HepG2 (cell line): ENCODE measurements at regions not wholly inside any gene's neighbourhood (a gene's known extent, or its start where the extent isn't known, plus 50 kb on each side); places are given as distances from the start of the nearest gene placed in this dataset.

ENCODE experiments used
- ATAC-seq: fragments of 200-7000 bp; cut with Tn5 transposase; 3 replicates; pipeline ENCODE4 v1.9.1; 2020; ENCODE audit warnings: mild to moderate bottlenecking, moderate library complexity
- BruUV-seq: library from RNA; stranded (reverse); fragments of 400-500 nt; replicated peaks from 2 replicates; lab custom pipeline; 2021; lab: Mats Ljungman, UMichigan
- CTCF ChIA-PET: fragments of 300-600 bp; formaldehyde crosslinking; extraction: SDS; loops from one replicate; lab custom pipeline; 2021; ENCODE audit warnings: low total read pairs, inconsistent platforms, low intra/inter-chr PET ratio; lab: Yijun Ruan, JAX
- POLR2A ChIA-PET: fragments of 350-600 bp; sonication (Branson Sonifier 250); formaldehyde crosslinking; loops from one replicate; lab custom pipeline; 2020; ENCODE audit warnings: antibody characterized with exemption, inconsistent platforms; lab: Yijun Ruan, JAX
- DNase-seq: peaks from one replicate; pipeline ENCODE4 v3.0.0-alpha.2; 2015; ENCODE audit warnings: low spot score
- FAIRE-seq: peaks from 3 replicates; lab custom pipeline; 2011; peaks lifted over from hg19 to GRCh38; lab: Jason Lieb, UNC
- H2AFZ ChIP-seq: one replicate; pipeline ENCODE4 v1.6.1; 2011; ENCODE audit warnings: low read length, inconsistent platforms
- H3K27ac ChIP-seq: fragments of 300-600 bp; 3 replicates; pipeline ENCODE4 v1.8.0; 2011; ENCODE audit warnings: mixed run types, mild to moderate bottlenecking, mixed read lengths, low read length, inconsistent platforms; ENCODE audit not compliant: insufficient read depth; ENCODE audit errors: extremely low read length
- H3K27me3 ChIP-seq, 2 experiments: fragments of 200-600 bp in 1 of 2; 2 replicates in 1 of 2; 3 replicates in 1 of 2; pipeline versions ENCODE4 v1.6.0 to v1.8.0; 2011; ENCODE audit warnings: low read length in 2 of 2, mild to moderate bottlenecking in 2 of 2, moderate library complexity in 2 of 2, inconsistent platforms in 1 of 2; ENCODE audit not compliant: insufficient read depth in 2 of 2, control insufficient read depth in 1 of 2
- H3K36me3 ChIP-seq, 2 experiments: fragments of 200-600 bp in 1 of 2; replicated peaks in 1 of 2; 2 replicates in 1 of 2; 3 replicates in 1 of 2; pipeline versions ENCODE4 v1.5.1 to v1.8.0; 2011; ENCODE audit warnings: low read length in 2 of 2, inconsistent platforms in 1 of 2; ENCODE audit not compliant: insufficient read depth in 2 of 2, control insufficient read depth in 1 of 2
- H3K4me1 ChIP-seq: 2 replicates; pipeline ENCODE4 v1.5.1; 2012; ENCODE audit warnings: low read length, inconsistent platforms; ENCODE audit not compliant: insufficient read depth
- H3K4me2 ChIP-seq: 2 replicates; pipeline ENCODE4 v1.6.0; 2011; ENCODE audit warnings: low read depth, low read length, inconsistent platforms
- H3K4me3 ChIP-seq, 3 experiments: fragments of 200-600 bp in 1 of 3; sonication (generic), shearing (Covaris generic) in 1 of 3; replicated peaks in 1 of 3; 2 replicates each; pipeline ENCODE4 v1.5.1; 2011 to 2016; ENCODE audit warnings: low read length in 3 of 3, inconsistent platforms in 2 of 3, low read depth in 2 of 3, mild to moderate bottlenecking in 2 of 3, control low read depth in 1 of 3, mixed read lengths in 1 of 3; ENCODE audit not compliant: insufficient read depth in 1 of 3
- H3K79me2 ChIP-seq: one replicate; pipeline ENCODE4 v1.6.1; 2011; ENCODE audit warnings: low read length, inconsistent platforms; ENCODE audit not compliant: insufficient read depth
- H3K9ac ChIP-seq: 2 replicates; pipeline ENCODE4 v1.6.0; 2011; ENCODE audit warnings: mild to moderate bottlenecking, low read depth, low read length, inconsistent platforms; ENCODE audit not compliant: insufficient read depth
- H3K9me3 ChIP-seq: 2 replicates; pipeline ENCODE4 v1.5.1; 2012; ENCODE audit warnings: mild to moderate bottlenecking, low read length
- H4K20me1 ChIP-seq: 2 replicates; pipeline ENCODE4 v1.6.0; 2011; ENCODE audit warnings: inconsistent platforms, mild to moderate bottlenecking, low read length, moderate library complexity; ENCODE audit not compliant: insufficient read depth
- CC2D1A ChIP-seq: sonication (generic); formaldehyde crosslinking; IDR thresholded peaks from 2 replicates; pipeline ENCODE4 v1.8.1; 2023; ENCODE audit warnings: mild to moderate bottlenecking, missing genetic modification reagents
- EEA1 ChIP-seq: sonication (generic); formaldehyde crosslinking; IDR thresholded peaks from 2 replicates; pipeline ENCODE4 v1.5.1; 2020; ENCODE audit warnings: mild to moderate bottlenecking, missing genetic modification reagents, borderline replicate concordance
- HHEX ChIP-seq: IDR thresholded peaks from 2 replicates; pipeline ENCODE4 v1.6.1; 2016; ENCODE audit warnings: control low read depth
- IRX3 ChIP-seq: sonication (generic); formaldehyde crosslinking; IDR thresholded peaks from 2 replicates; pipeline ENCODE4 v1.8.1; 2023; ENCODE audit warnings: mild to moderate bottlenecking, low read depth, missing genetic modification reagents, borderline replicate concordance
- MAZ ChIP-seq, 2 experiments: sonication (generic) in 1 of 2; formaldehyde crosslinking in 1 of 2; IDR thresholded peaks; 2 replicates each; pipeline versions ENCODE4 v1.5.0 to v1.6.1; 2012 to 2020; ENCODE audit warnings: low read depth in 2 of 2, mild to moderate bottlenecking in 2 of 2, borderline replicate concordance in 1 of 2, improper control_type of control experiment in 1 of 2, low read length in 1 of 2, missing genetic modification reagents in 1 of 2, moderate library complexity in 1 of 2
- NCOA5 ChIP-seq: sonication (generic); formaldehyde crosslinking; IDR thresholded peaks from 2 replicates; pipeline ENCODE4 v1.4.0; 2020; ENCODE audit warnings: missing genetic modification reagents
- SIX1 ChIP-seq: sonication (generic); formaldehyde crosslinking; IDR thresholded peaks from 2 replicates; pipeline ENCODE4 v1.4.0; 2020; ENCODE audit warnings: missing genetic modification reagents, borderline replicate concordance
- TCF7 ChIP-seq: sonication (generic); IDR thresholded peaks from 2 replicates; pipeline ENCODE4 v1.6.1; 2016; ENCODE audit warnings: antibody characterized with exemption, low read depth
- THYN1 ChIP-seq: sonication (generic); formaldehyde crosslinking; IDR thresholded peaks from 2 replicates; pipeline ENCODE4 v1.8.1; 2023; ENCODE audit warnings: low read depth, mild to moderate bottlenecking, moderate library complexity, missing genetic modification reagents, borderline replicate concordance
- ZNF180 ChIP-seq: sonication (generic); formaldehyde crosslinking; IDR thresholded peaks from 2 replicates; pipeline ENCODE4 v1.4.0; 2020; ENCODE audit warnings: low read depth, missing genetic modification reagents, borderline replicate concordance
- ZNF367 ChIP-seq: sonication (generic); formaldehyde crosslinking; IDR thresholded peaks from 2 replicates; pipeline ENCODE4 v1.4.0; 2020; ENCODE audit warnings: missing genetic modification reagents, borderline replicate concordance
- ZNF430 ChIP-seq: sonication (generic); formaldehyde crosslinking; IDR thresholded peaks from 2 replicates; pipeline ENCODE4 v1.9.0; 2021; ENCODE audit warnings: mild to moderate bottlenecking, missing genetic modification reagents
- ZNF547 ChIP-seq: sonication (generic); formaldehyde crosslinking; IDR thresholded peaks from 2 replicates; pipeline ENCODE4 v1.5.1; 2020; ENCODE audit warnings: mild to moderate bottlenecking, missing genetic modification reagents
- ZNF577 ChIP-seq: sonication (generic); formaldehyde crosslinking; IDR thresholded peaks from 2 replicates; pipeline ENCODE4 v1.4.0; 2020; ENCODE audit warnings: mild to moderate bottlenecking, low read depth, missing genetic modification reagents, borderline replicate concordance
- WGBS: methylation state at CpG from one replicate; pipeline ENCODE4 v1.1.6; 2017; ENCODE audit warnings: low lambda C conversion rate; 5-methylcytosine and 5-hydroxymethylcytosine counted together
- in situ Hi-C: cut with HindIII; loops from 2 replicates; pipeline ENCODE4 v1.10.0; 2017; ENCODE audit warnings: low pct_unique_long_range_greater_than_20kb; ENCODE audit not compliant: extremely low pct_ligation_motif_present
- intact Hi-C: fragments of 100-400 bp; cut with micrococcal nuclease; formaldehyde crosslinking; loops from one replicate; pipeline ENCODE4 v1.10.0; 2022; ENCODE audit not compliant: unreplicated experiment
- TF ChIP-seq, protein P1 (sequence below): sonication (generic); formaldehyde crosslinking; IDR thresholded peaks from 2 replicates; pipeline ENCODE4 v1.4.0; 2020; ENCODE audit warnings: missing genetic modification reagents
- TF ChIP-seq, protein P2 (sequence below): sonication (generic); formaldehyde crosslinking; conservative IDR thresholded peaks from 2 replicates; pipeline ENCODE4 v1.8.1; 2023; ENCODE audit warnings: missing genetic modification reagents
- TF ChIP-seq, protein P3 (sequence below): sonication (generic); formaldehyde crosslinking; IDR thresholded peaks from 2 replicates; pipeline ENCODE4 v1.5.0; 2020; ENCODE audit warnings: mild to moderate bottlenecking, missing genetic modification reagents

DNA sequence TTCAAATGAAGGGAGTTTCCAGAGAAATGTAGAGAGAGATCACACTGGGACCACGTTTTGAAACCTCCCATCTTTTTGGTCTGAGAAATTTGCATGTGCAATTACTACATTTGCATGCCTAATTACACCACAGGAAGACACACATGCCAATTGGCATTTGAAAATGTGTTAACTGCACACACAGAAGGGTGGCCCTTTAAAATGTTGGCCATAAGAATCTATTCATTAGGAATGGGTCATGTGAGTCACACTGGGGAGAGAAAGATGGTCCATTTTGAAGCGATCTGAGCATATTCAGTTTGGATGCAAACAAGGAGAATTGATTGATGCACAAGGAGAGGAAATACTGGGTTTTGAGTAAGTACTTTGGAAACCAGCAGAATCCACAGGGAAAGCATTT lies 1407.1 kb upstream of the ACVR2A start:
- CTCF ChIA-PET = no interaction called here
- TF ChIP-seq NCOA5 (CRISPR knock-in tag) = no peak
- TF ChIP-seq IRX3 (CRISPR knock-in tag) = no peak
- TF ChIP-seq, protein P1, sequence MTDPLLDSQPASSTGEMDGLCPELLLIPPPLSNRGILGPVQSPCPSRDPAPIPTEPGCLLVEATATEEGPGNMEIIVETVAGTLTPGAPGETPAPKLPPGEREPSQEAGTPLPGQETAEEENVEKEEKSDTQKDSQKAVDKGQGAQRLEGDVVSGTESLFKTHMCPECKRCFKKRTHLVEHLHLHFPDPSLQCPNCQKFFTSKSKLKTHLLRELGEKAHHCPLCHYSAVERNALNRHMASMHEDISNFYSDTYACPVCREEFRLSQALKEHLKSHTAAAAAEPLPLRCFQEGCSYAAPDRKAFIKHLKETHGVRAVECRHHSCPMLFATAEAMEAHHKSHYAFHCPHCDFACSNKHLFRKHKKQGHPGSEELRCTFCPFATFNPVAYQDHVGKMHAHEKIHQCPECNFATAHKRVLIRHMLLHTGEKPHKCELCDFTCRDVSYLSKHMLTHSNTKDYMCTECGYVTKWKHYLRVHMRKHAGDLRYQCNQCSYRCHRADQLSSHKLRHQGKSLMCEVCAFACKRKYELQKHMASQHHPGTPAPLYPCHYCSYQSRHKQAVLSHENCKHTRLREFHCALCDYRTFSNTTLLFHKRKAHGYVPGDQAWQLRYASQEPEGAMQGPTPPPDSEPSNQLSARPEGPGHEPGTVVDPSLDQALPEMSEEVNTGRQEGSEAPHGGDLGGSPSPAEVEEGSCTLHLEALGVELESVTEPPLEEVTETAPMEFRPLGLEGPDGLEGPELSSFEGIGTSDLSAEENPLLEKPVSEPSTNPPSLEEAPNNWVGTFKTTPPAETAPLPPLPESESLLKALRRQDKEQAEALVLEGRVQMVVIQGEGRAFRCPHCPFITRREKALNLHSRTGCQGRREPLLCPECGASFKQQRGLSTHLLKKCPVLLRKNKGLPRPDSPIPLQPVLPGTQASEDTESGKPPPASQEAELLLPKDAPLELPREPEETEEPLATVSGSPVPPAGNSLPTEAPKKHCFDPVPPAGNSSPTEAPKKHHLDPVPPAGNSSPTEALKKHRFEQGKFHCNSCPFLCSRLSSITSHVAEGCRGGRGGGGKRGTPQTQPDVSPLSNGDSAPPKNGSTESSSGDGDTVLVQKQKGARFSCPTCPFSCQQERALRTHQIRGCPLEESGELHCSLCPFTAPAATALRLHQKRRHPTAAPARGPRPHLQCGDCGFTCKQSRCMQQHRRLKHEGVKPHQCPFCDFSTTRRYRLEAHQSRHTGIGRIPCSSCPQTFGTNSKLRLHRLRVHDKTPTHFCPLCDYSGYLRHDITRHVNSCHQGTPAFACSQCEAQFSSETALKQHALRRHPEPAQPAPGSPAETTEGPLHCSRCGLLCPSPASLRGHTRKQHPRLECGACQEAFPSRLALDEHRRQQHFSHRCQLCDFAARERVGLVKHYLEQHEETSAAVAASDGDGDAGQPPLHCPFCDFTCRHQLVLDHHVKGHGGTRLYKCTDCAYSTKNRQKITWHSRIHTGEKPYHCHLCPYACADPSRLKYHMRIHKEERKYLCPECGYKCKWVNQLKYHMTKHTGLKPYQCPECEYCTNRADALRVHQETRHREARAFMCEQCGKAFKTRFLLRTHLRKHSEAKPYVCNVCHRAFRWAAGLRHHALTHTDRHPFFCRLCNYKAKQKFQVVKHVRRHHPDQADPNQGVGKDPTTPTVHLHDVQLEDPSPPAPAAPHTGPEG (CRISPR knock-in tag) = no peak
- no peak for TF ChIP-seq ZNF430 (CRISPR knock-in tag)
- TF ChIP-seq THYN1 (CRISPR knock-in tag) = no peak
- TF ChIP-seq, protein P2, sequence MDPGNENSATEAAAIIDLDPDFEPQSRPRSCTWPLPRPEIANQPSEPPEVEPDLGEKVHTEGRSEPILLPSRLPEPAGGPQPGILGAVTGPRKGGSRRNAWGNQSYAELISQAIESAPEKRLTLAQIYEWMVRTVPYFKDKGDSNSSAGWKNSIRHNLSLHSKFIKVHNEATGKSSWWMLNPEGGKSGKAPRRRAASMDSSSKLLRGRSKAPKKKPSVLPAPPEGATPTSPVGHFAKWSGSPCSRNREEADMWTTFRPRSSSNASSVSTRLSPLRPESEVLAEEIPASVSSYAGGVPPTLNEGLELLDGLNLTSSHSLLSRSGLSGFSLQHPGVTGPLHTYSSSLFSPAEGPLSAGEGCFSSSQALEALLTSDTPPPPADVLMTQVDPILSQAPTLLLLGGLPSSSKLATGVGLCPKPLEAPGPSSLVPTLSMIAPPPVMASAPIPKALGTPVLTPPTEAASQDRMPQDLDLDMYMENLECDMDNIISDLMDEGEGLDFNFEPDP (CRISPR knock-in tag) = no peak
- TF ChIP-seq, protein P3, sequence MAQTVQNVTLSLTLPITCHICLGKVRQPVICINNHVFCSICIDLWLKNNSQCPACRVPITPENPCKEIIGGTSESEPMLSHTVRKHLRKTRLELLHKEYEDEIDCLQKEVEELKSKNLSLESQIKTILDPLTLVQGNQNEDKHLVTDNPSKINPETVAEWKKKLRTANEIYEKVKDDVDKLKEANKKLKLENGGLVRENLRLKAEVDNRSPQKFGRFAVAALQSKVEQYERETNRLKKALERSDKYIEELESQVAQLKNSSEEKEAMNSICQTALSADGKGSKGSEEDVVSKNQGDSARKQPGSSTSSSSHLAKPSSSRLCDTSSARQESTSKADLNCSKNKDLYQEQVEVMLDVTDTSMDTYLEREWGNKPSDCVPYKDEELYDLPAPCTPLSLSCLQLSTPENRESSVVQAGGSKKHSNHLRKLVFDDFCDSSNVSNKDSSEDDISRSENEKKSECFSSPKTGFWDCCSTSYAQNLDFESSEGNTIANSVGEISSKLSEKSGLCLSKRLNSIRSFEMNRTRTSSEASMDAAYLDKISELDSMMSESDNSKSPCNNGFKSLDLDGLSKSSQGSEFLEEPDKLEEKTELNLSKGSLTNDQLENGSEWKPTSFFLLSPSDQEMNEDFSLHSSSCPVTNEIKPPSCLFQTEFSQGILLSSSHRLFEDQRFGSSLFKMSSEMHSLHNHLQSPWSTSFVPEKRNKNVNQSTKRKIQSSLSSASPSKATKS (CRISPR knock-in tag) = no peak
- TF ChIP-seq ZNF180 = no peak
- no peak for TF ChIP-seq CC2D1A
- TF ChIP-seq SIX1 (CRISPR knock-in tag) = no peak
- TF ChIP-seq ZNF577 (CRISPR knock-in tag) = no peak
- no peak for TF ChIP-seq HHEX (CRISPR knock-in tag)
- no peak for TF ChIP-seq ZNF367 (CRISPR knock-in tag)
- TF ChIP-seq MAZ (IDR thresholded peaks at IDR 0.05; ENCODE audit: borderline replicate concordance, low read depth, low read length) = no peak
- no peak for TF ChIP-seq MAZ (CRISPR knock-in tag; IDR thresholded peaks at IDR 0.05; ENCODE audit: low read depth)
- TF ChIP-seq EEA1 (CRISPR knock-in tag) = no peak
- TF ChIP-seq ZNF547 (CRISPR knock-in tag) = no peak
- TF ChIP-seq TCF7 = no peak

More for the DNA sequence above, 1407.1 kb upstream of the ACVR2A start:
- Histone ChIP-seq H3K27ac (no peak overlapping the region), H4K20me1 (no peaks in the 10 kb centered on the region), H3K79me2 (no peaks in the 10 kb centered on the region), H3K4me3 (no peak overlapping the region), H3K4me2 (no peak overlapping the region), H3K27me3 (no peaks in the 10 kb centered on the region), H2AFZ (no peak overlapping the region), H3K9me3 (no peaks in the 10 kb centered on the region), H3K4me1 (no peaks in the 10 kb centered on the region), H3K36me3 (no peaks in the 10 kb centered on the region), H3K9ac (no peak overlapping the region)
- FAIRE-seq (no peak), DNase-seq (no peak), ATAC-seq (no peak)
- in situ Hi-C loops (no loop called here), intact Hi-C loops (no loop called here)
- POLR2A ChIA-PET = no interaction called here
- no TSS peak for BruUV-seq
- 0% methylated on average over 2 of the region's 2 CpGs for WGBS
